ENCODE measurements at regions not wholly inside any gene's neighbourhood (a gene's known extent, or its start where the extent isn't known, plus 50 kb on each side); places are given as distances from the start of the nearest gene placed in this dataset.
A peak's percentile ranks its signal among the peaks of the same experiment; 100 is the strongest.
"Not testable (repeated sequence)": the region's sequence is repeated elsewhere in the genome, so short reads cannot be mapped to it uniquely, and the experiment has no call there.

- WGBS (ENCODE audit: missing lambda C conversion rate): 57% methylated on average over 4 of the region's 4 CpGs
- no peaks in the 10 kb centered on the region for H3K4me1 ChIP-seq
- no peak overlapping the region for H3K4me2 ChIP-seq
- H3K4me3 ChIP-seq: no peak overlapping the region
- ATAC-seq: no peak
- TF ChIP-seq POLR2AphosphoS2 (conservative IDR thresholded peaks at IDR 0.05; ENCODE audit: low read length) (no peak), RFX5 (IDR thresholded peaks at IDR 0.05) (no peak), BHLHE40 (IDR thresholded peaks at IDR 0.05; ENCODE audit: low read depth, low read length) (no peak), JUN (IDR thresholded peaks at IDR 0.05) (no peak)
- FAIRE-seq: no peak
- no peak overlapping the region for H3K27ac ChIP-seq
- POLR2A ChIA-PET: no interaction called here
- no peak for DNase-seq (ENCODE audit: low read depth in 1 of 2, low spot score in 1 of 2)
- no peaks in the 10 kb centered on the region for H3K9me3 ChIP-seq
- CTCF ChIA-PET: interaction anchor here (2.1 kb wide), 1 partner anchor 12 kb away, joined by 5 read pairs; no protein-coding TSS in a partner anchor
Measured at GRCh38 chr5:82938901-82939725, 138.1 kb downstream of the TMEM167A start.

GRCh38 chr5:82932473-82933220, 144.5 kb downstream of the TMEM167A start:
- H3K4me2 ChIP-seq: peak overlapping the region; percentile 44; the same call in 2 of the 3 replicates
- H3K9me3 ChIP-seq; ATAC-seq; CTCF ChIA-PET; POLR2A ChIA-PET; H3K27ac ChIP-seq; DNase-seq (ENCODE audit: low read depth in 1 of 2, low spot score in 1 of 2); FAIRE-seq: not testable (repeated sequence)
- peak overlapping the region; percentile 27; the same call in 1 of the 3 replicates for H3K4me3 ChIP-seq
- H3K4me1 ChIP-seq: peaks cover 10% of the 10 kb centered on the region
- WGBS (ENCODE audit: missing lambda C conversion rate): 52% methylated on average over 26 of the region's 28 CpGs

- 32% methylated on average over 3 of the region's 3 CpGs for WGBS (ENCODE audit: missing lambda C conversion rate)
Measured at GRCh38 chr5:82931110-82931509, 146.1 kb downstream of the TMEM167A start.

GRCh38 chr5:82925061-82925411, 152.2 kb downstream of the TMEM167A start:
- H3K4me2 ChIP-seq: no peak overlapping the region
- 84% methylated on average over 3 of the region's 3 CpGs for WGBS (ENCODE audit: missing lambda C conversion rate)
- no peak for DNase-seq (ENCODE audit: low read depth in 1 of 2, low spot score in 1 of 2)
- H3K9me3 ChIP-seq: no peaks in the 10 kb centered on the region
- H3K4me3 ChIP-seq: no peak overlapping the region
- ChIA-PET POLR2A (no interaction called here), CTCF (no interaction called here)
- H3K27ac ChIP-seq: no peak overlapping the region
- no peak for ATAC-seq
- no peaks in the 10 kb centered on the region for H3K4me1 ChIP-seq
- FAIRE-seq: no peak
- no peak for TF ChIP-seq BHLHE40 (IDR thresholded peaks at IDR 0.05; ENCODE audit: low read depth, low read length)
- no peak for TF ChIP-seq RNF2 (IDR thresholded peaks at IDR 0.05; ENCODE audit: borderline replicate concordance, low read depth)
- TF ChIP-seq FOSB (CRISPR knock-in tag; IDR thresholded peaks at IDR 0.05): no peak
- no peak for TF ChIP-seq GATA3 (IDR thresholded peaks at IDR 0.05; ENCODE audit: borderline replicate concordance)
- no peak for TF ChIP-seq EHMT2 (IDR thresholded peaks at IDR 0.05; ENCODE audit: low read depth)
- TF ChIP-seq RARB (CRISPR knock-in tag; IDR thresholded peaks at IDR 0.05): no peak
- TF ChIP-seq CTCF (IDR thresholded peaks at IDR 0.05): no peak
- no peak for TF ChIP-seq MAZ (IDR thresholded peaks at IDR 0.05; ENCODE audit: borderline replicate concordance, low read depth, low read length)
- no peak for TF ChIP-seq ATOH8 (CRISPR knock-in tag; IDR thresholded peaks at IDR 0.05; ENCODE audit: low read depth)
- TF ChIP-seq CBX8 (IDR thresholded peaks at IDR 0.05): no peak
- TF ChIP-seq HOXA7 (CRISPR knock-in tag; IDR thresholded peaks at IDR 0.05): no peak
- no peak for TF ChIP-seq POLR2AphosphoS2 (conservative IDR thresholded peaks at IDR 0.05; ENCODE audit: low read length)

More at GRCh38 chr5:82931110-82931509, 146.1 kb downstream of the TMEM167A start:
- Histone ChIP-seq H3K4me3 (no peak overlapping the region), H3K4me1 (peaks cover 10% of the 10 kb centered on the region), H3K4me2 (peak overlapping the region; percentile 47; the same call in 2 of the 3 replicates), H3K27ac (0 out of 6 replicates have a peak overlapping the region, but pooled peaks of 1 of the 2 experiments have one; percentile 18), H3K9me3 (no peaks in the 10 kb centered on the region)
- POLR2A ChIA-PET: no interaction called here
- TF ChIP-seq HOXB13 (CRISPR knock-in tag; IDR thresholded peaks at IDR 0.05; ENCODE audit: low read depth) (no peak), HOXA7 (CRISPR knock-in tag; IDR thresholded peaks at IDR 0.05) (no peak), FOSL2 (IDR thresholded peaks at IDR 0.05) (no peak), FOSL2 (CRISPR knock-in tag; IDR thresholded peaks at IDR 0.05) (no peak), GATA3 (IDR thresholded peaks at IDR 0.05; ENCODE audit: borderline replicate concordance) (no peak), HEYL (CRISPR knock-in tag; IDR thresholded peaks at IDR 0.05) (no peak), RCOR1 (IDR thresholded peaks at IDR 0.05; ENCODE audit: low read depth, low read length) (no peak), HDAC2 (IDR thresholded peaks at IDR 0.05) (no peak), RFX5 (IDR thresholded peaks at IDR 0.05) (no peak), NPAS2 (CRISPR knock-in tag; IDR thresholded peaks at IDR 0.05; ENCODE audit: borderline replicate concordance) (no peak), EHF (CRISPR knock-in tag; IDR thresholded peaks at IDR 0.05) (no peak), ZFP36 (IDR thresholded peaks at IDR 0.05; ENCODE audit: borderline replicate concordance, partially characterized antibody) (no peak), CHD4 (IDR thresholded peaks at IDR 0.05; ENCODE audit: borderline replicate concordance) (no peak), MYC (IDR thresholded peaks at IDR 0.05; ENCODE audit: borderline replicate concordance, low read length) (no peak), ATOH8 (CRISPR knock-in tag; IDR thresholded peaks at IDR 0.05; ENCODE audit: low read depth) (no peak), ELK1 (IDR thresholded peaks at IDR 0.05; ENCODE audit: low read depth, low read length) (no peak)
- DNase-seq (ENCODE audit: low read depth in 1 of 2, low spot score in 1 of 2) (peak in 1 of 2 experiments; percentile 16), ATAC-seq (no peak), FAIRE-seq (no peak)
- CTCF ChIA-PET: no interaction called here
